Myocyte (in vitro differentiated cells): ENCODE measurements at regions not wholly inside any gene's neighbourhood (a gene's known extent, or its start where the extent isn't known, plus 50 kb on each side); places are given as distances from the start of the nearest gene placed in this dataset.
A peak's percentile ranks its signal among the peaks of the same experiment; 100 is the strongest.

Source experiments
- DNase-seq: peaks from one replicate; pipeline ENCODE4 v3.0.0-alpha.2; 2012; ENCODE audit warnings: low read depth

DNA sequence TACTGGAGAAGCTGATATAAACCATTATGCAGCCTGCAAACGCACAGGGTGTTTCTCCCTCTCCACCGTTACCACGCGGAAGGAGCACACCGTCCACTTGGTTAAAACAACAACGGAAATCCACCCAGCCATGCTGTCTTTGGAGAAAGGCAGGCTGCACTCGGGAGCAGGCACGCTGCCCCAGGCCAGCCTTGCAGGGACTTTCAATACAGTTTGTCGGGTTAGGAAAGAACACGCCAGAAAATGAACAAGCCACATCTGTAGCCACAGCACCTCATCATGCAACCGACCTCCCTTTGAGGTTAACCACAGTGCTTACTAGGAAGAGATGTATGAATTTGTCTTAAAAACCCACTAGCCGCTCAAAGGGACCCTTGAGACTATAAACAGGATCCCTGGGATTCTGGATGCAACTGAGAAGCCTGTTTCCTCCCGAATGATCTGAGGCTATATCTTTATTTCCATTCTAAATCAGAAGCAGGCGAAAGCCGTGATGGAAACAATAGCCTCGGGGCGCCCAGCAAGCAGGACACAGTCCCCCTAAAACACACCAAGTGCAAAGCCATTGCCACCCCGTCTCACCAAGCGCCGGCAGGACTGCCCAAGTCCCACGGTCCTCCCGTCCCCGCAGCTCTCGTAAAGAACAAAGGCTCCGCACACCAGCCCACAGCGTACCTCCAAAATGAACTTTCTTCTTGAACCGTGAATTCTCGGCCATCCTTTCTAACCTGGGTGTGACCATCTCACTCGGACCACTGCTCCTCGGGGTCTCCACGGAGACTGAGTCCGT lies 318.9 kb downstream of the CTTN start:
- DNase-seq: peak; percentile 20

DNA sequence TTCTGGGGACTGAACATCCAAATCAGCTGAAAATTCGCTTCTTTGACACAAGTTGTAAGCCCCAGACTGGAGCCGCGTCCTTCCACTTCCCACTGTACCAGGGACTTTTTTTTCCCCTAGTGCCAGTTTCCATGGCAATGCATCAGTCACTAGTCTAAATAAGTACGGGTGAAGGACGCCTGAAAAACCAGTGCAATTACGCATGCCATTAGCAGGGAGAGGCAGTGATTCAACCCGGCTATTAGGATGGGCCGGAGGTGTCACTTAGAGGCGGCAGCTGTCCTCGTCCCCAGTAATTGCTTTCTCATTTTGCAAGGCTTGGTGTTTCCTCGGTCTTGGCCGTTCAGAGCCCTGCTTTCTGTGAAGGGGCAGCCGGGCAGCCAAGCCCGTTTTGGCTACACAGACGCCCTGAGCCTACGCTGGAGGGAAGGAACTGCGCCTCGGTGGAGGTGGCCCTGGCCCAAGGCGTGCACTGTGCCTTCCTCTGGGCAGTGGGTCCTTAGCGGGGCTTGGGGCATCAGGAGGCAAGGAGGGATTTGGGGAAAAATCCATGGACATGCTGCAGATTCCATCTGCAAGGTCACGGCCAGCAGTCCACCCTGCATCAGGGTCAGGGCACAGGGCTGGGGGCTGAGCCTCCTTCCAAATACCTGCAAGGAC lies 319.7 kb downstream of the CTTN start:
- peak; percentile 13 for DNase-seq

DNA sequence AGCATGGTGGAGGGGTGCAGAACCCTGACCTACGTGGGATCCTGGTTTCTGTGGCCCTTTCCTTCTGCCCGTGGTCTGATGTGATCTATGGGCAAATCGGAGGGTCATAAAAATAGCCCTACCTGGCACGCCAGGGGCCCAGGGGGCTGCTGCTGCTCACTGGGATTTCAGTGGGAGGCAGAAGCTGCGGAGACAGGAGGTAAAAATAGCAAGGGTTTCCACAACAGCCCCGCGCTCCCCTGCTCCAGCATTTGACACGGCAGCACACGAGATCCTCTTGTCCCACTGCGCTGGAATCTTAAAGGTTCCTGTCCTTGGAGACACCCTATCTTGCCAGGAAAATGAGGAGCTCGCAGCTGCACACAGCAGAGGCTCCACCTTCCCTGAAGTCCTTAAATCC lies 321.2 kb downstream of the CTTN start:
- no peak for DNase-seq

DNA sequence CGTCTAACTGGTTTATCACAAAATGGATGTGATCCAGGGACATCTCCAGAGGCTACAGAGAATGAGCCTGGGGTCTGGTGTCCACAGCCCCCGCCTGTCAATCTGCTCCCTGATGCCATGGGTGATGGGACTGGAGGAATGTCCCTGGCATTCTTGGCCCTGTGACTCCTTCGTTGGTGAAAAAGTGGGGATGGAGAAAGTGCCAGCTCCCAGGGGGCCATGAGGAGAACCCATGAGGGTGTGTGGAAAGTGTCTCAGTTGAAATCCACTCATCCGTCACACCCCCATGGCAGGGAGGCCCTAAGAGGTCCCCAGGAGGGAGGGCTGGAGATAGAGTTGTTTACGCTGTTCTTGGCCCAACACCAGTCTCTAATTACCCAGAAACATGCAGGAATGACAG lies 322.0 kb downstream of the CTTN start:
- DNase-seq: no peak

DNA sequence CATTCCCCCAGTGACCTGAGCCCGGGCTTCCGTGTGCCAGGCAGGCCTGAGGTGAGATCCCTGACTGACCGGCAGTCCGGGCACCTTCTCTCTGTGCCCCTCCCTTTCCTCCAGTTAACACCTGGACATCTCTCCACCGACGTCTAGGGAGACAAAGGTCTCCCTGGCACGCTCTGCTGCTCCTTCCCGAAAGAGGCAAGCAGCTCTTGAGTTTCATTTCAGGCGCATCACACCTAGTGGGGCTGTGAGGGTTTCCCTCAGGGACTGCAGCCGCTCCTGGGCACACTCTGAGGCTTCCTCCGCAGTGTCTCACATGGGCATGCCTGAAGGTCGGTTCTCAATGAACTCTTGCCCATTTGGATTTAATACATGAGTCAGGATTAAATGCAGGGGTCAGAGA lies 322.7 kb downstream of the CTTN start:
- no peak for DNase-seq

DNA sequence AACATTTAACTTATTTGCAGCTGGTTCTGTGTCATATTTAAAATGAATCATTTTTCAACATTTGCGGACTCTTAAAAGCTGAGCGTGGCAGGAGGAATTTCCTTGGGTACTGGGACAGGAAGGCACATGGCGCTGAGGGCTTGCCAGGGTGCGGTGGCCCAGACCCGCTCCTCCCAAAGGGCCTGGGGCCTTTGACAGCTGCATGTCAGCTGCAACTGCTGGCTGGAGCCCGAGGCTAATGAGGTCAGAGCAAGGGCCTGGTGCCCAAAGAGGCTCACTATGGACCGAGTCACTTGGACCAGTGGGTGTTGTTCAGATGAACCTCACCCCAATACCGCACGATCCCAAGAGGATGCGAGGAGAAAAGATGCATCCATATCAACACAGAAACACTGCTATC lies 326.9 kb downstream of the CTTN start:
- DNase-seq: peak; percentile 82

DNA sequence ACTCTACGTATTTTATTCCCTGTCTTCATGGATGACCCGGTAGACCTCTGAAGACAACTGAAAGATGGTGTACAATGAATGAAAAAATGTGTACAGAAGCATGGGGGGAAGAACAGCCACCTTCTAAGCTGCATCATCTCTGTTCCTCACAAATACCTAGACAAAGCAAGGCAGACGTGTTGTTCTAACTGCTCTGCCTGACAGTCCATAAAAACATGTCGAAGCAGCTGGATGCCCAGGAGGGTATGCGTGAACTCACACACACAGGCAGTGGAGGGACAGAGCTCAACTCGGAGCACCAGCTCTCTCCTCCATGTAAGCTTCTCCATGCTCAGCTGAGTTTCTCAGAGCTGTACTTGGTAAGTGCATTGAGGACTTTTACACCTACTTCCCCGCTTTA lies 327.4 kb downstream of the CTTN start:
- DNase-seq: peak; percentile 15

DNA sequence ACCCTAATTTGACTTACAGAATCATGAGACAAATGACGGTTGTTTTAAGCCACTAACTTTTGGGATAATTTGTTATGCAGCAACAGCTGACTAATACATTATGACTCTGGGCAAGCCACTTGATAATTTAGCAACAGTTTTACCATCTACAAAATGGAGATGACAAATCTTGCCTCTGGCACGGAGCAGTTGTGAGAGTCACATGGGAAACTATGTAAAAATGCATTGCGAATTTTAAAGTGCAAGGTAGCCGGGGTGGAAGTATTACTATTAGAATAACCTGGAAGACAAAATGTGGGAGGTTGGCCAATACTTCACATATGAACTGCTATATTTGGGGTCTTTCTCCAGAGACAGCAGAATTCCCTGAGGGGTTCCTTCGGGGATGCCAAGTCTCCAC lies 328.7 kb downstream of the CTTN start:
- no peak for DNase-seq

DNA sequence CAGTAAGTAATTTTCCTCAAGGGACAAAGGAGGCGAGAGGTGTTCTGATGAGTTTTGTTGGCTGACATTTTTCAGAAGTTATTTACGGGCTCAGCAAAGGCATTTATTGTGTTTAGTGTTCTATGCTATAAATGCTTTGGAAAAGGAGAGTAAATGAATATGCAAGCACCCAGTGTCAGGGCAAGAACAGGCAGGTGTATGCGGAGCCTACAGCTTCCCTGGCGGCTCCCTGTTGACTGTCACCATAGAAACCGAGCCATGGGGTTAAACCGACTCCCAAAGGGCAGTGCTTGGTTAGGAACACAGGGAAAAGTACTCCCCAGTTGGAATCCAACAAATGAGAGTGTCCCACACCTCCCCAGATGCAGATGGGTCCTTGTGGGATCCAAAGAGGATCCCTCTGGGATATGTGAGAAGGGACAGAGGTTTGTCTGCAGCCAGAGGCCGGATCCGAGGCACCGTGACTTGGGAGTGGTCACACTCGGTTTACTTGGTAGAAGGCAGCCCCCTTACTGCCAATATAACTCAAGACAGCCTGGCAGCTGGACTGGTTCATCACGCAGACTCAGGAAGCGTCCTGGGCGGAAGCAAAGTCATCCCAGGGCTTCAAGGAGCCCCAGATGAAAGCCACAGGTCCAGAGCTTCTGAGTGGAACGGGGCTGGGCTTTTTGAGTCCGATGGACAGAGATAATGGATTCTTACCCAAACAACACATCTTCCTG lies 329.7 kb downstream of the CTTN start:
- no peak for DNase-seq

DNA sequence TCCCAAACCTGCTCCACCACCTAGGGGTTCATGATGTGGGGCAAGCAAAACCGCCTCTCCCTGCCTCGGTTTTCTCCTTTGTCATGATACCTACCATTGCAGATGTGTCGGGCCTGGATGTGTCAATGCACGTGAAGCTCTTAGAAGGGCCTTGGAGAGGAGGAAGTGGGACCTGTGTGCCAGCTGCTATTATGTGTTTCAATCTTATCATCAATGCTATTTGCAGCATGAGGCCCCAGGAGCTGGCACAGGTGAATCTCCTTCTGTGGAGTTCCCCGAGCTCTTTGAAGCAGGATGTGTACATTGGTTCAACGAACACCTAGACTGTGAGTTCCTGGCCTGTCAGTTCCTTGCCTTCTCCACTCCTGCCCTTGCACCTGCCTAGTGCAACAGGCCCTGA lies 331.6 kb downstream of the CTTN start:
- DNase-seq: no peak

DNA sequence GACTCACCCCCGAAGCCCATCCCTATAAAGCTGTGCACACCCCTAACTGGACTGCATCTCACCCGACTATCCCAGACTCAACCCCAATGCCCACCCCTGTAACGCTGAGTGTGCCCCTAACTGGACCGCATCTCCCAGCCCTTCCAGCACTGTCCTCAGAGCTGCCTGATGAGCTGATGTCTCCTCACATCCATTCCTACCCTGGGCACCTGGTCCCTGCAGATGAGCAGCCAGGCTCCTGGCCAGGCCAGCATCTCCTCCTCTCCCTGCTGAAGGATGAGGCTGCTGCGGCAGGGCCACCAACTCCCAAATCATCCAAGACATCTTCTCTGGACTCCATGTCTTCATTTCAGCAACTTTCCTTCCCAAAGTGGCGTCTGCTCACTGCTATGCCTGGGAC lies 332.1 kb downstream of the CTTN start:
- DNase-seq: no peak

DNA sequence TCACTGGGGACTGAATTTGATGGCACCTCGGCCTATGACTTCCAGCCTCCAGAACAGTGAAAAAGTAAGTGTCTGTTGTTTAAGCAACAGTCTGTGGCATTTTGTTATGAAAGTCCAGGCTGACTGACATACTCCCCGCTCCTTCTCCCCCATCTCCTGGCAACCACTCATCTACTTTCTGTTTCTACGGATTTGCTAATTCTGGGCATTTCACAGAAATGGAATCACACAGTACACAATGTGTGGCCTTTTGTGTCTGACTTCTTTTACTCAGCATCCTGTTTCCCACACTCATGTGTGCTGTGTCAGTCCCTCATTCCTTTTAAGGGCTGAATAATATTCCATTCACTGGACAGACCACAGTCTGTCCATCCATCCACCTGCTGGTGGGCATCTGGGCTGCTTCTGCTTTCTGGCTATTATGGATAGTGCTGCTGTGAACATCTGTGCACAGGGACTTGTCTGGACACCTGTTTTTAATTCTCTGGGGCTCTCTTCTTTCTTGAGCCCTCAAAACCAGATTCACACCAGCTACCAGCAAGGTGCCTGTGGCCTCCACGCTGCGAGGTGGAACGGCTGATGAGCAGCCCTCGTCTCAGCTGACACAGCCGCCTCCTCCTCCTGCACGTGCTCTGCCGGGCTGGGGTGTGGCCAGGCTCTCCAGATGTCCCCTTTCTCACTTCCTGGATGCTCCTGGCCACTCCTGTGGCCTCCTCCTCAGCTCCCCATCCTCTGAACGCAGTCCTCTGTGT lies 333.1 kb downstream of the CTTN start:
- no peak for DNase-seq

DNA sequence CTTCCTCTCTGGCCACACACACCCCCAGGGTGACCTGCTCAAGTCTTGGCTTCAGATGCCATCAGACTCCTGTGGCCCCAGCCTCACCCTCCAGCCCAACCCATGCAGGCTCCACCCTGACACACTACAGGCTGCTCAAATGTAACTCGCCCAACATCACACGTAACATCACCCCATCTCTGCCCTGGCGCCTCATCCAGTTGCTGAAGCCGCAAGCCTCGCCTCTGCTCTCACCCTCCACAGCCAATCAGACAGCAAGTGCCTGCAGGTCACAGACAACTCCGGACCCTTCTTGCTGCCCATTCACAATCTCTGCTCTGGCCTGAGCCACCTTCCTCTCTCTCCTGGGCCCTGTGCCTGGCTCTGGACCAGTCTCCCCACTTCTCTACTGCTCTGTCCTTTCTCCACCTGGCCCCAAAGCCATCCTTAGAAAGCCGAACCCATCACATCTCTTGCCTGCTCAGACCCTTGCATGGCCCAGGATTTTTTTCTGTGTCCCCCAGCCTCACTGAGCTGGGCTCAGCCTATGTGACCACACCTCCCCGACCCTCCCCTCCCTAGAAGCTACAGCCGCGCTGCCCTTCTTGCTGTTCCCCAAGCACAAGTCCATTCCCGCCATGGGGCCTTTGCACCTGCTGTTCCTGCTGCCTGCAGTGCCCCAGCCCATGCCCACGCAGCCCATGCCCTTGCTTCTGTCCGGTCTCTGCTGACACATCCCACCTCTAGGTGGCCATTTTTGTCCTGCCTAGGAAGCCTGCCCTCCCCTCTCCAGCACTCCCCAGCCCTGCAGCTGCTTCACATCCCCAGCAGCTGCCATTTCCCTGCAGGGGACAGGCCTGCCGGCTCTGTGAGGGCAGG lies 333.9 kb downstream of the CTTN start:
- no peak for DNase-seq

DNA sequence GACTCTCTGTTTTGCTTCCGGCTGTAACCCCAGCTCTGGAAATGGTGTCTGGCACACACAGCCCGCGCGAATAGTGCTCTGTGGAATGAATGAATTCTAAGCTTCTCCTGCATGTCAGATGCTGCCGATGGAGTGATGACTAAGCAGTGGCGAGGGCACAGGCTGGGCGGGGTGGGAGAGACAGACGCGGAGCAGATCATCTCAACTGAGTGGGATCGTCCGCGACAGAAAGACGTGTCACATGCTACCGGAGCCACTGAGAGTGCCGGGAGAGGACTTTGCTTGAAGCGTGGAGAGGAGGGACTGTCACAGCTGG lies 334.5 kb downstream of the CTTN start:
- DNase-seq: peak; percentile 60

DNA sequence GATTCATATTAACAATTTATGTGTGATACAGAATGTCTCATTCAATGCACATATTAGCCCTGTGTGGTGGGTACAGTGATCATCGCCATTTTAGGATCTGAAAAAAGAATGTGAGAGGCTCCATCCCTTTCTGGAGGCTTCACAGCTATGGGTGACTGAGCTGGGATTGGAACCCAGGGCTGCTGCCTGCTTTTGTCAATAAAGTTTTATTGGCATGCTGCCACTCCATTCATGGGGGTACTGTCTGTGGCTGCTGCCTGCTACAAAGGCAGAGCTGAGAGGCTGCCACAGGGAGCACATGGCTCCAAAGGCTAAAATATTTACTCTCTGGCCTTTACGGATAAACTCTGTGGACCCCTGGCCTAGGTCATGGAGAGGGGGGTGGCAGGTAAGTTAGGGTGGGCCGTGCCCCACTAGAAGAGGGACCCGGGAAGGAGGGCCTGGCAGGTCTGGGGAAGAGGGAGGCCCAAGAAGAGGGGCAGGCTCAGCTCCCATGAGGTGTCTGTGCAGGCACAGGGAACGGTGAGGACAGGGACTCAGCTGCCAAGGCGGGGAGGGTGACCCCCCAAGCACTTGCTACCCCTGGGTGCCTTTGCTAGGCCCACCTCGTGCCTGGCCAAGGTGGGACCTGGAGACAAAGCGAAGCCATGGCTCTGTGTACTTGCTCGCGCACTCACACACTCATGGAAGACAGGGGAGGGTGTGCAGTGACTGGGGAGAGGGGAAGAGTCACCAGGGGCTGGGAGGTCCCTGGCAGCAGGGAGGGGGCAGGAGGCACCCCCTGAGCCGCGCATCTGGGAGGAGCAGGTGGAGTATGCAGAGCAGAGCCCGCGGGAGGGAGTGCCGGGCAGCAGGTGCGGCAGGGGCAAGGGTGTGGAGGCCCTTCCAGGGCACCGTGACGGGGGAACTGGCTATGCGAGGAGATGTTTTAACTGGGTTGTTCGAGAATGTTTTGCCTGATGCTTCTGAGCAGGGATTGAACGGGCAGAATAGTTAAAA lies 335.3 kb downstream of the CTTN start:
- no peak for DNase-seq

DNA sequence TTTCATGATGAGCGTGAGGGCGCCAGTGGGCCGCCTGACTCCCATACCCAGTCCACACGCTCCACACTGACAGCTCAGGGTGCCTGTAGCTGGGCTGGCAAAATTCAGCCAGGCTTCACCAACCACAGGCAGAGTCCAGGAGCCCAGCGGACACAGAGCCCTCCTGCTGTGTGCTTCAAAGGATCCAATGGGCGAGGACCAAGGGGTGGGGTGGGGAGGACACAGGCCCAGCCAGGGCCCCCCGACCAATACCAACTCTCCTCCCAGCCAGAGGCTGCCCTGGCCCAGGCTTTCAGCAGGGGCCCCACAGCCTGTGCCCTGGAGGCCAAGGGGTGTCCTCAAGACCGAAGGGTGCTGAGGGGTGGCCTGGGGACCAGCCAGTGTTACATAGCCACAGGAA lies 336.1 kb downstream of the CTTN start:
- DNase-seq: no peak

DNA sequence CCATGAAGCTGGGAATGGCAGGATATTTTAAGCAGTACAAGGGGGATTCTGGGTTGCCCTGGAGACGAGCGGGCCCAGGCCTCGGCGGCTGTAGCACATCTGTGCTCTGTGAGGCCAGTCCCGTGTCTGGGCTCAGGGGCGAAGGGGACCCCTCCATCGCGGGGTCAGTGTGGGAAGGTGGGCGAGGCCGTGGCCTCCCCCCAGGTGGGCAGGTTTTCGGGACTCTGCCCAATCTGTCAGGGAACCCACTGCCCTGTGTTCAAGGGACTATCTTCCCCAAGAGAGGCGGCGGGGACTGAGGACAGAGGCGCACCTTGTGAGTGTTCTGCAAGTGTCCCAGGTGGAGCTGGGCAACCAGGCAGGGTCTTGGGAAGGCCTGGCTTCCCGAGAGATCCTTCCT lies 336.6 kb downstream of the CTTN start:
- DNase-seq: no peak

DNA sequence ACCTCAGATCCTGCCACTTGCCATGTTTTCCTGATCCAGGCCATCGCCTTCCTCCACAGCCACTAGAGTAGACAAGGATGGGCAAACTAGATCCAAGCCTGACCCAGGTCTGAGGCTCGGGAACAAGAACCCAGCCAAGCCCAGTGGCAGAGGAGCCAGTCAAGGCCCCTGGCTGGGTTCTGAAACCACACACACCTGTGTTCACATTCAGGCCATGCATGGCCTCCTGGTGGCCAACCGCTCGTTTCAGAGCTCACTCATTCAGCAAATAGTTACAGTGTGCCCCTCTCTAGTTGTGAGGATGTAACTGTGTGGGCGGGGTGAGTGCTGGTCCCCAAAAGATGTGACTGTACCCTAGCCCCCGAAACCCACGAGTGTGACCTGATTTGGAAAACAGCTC lies 337.6 kb downstream of the CTTN start:
- DNase-seq: no peak

DNA sequence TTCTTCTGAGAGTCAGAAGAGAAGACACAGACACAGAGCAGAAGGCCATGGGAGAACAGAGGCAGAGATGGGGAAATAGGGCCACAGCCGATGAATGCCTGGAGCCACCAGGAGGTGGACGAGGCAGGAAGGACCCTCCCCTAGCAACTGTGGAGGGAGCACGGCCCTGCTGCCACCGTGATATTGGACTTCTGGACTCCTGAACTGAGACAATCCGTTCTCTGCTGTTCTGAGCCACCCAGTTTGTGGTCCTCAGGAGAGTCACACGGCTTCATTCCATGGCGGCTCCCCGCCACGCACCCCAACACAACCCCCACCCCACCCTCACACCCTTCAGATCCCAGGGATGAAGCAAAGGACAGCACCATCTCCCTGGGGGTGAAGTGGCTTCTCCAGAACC lies 338.1 kb downstream of the CTTN start:
- DNase-seq: no peak
